Activated CD8-positive, alpha-beta memory T cell treated with anti-CD3 and anti-CD28 coated beads for 24 hours (primary cell): ENCODE measurements at regions not wholly inside any gene's neighbourhood (a gene's known extent, or its start where the extent isn't known, plus 50 kb on each side); places are given as distances from the start of the nearest gene placed in this dataset.
A peak's percentile ranks its signal among the peaks of the same experiment; 100 is the strongest.
"Not testable (repeated sequence)": the region's sequence is repeated elsewhere in the genome, so short reads cannot be mapped to it uniquely, and the experiment has no call there.

Source experiments
- DNase-seq: peaks from one replicate; pipeline ENCODE4 v3.0.0-alpha.2; 2020

DNA sequence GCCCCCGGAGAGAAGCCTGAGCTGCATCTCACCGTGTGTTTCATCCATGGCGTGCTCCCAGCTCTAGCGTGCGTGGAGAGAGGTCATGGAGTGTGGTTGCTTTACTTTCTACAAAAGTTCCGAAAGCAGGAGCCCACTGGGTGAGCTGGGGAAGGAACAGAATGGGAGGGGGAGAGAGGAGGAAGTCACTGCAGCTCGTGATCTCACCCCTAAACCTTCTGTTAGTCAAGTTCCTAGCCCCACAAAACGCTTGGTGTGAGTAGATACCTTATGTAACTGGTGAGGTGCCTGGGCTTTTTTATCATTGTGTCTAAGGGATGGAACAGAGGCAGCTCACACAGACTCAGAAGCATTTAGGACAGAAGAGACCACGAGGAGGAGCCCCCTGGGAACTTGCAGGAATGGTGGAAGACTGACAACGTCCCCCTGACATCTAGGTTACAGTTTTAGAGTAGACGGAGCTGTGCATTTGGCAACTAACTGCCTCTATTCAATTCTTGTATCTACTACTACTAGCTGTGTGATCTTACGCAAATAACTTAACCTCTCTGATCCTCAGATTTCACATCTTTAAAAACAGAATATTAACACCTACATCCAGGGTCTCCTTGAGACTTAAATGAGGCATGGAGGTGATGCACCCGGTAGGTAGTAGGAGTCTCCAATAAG, 123.3 kb downstream of the ARL4C start:
- DNase-seq, result no peak

DNA sequence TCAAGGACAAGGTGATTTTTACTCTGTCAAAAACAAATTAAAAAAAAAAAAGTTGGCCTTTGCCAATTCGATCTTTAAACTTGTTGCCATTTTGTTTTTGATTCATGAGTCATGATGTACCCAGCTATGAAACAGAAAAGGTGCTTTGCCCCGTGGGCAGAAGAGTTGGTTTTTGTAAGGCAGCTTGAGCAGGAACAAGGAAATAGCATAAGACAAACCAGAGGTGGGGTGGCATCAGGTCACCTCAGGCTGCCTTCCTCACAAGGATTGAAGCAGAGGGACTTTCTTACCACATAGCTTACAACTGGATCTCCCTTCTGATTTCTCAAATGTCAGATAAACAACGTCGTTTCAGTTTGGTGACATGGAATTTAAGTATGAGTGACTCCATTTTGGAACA, 123.8 kb downstream of the ARL4C start:
- DNase-seq, result no peak

DNA sequence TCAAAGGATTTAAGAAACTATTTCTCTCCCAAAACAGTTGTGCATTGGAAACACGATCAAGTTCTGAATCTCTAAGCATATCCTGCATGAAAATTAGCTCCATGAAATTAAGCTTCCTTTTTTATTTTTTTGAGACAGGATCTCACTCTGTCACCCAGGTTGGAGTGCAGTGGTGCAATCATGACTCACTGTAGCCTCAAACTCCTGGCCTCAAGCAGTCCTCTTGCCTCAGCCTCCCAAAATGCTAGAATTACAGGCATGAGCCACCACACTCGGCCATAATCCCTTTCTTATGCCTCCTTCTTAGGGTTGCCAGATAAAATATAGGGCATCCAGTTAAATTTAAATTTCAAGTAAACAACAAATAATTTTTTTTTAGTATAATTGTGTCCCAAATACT, 124.4 kb downstream of the ARL4C start:
- DNase-seq, result no peak

DNA sequence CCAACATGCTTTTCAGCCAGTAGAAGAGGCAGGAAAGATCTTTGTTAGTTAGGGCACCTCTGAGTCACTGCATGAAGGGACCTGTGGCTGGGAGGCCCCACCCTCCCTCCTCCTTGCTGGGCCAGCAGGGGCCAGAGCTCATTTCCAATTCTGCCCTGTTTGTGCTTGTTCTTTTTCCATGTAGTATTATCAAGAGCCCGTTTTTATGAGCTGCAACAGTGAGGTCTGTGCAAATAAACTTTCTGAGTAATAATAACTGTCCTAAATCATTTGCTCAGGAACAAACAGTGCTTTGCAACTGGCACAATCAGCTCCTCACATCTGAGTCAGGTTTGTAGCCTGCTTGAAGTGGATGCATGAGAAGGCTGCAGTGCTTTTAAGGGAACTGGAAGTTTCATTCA, 128.0 kb downstream of the ARL4C start:
- DNase-seq, result peak; percentile 72

DNA sequence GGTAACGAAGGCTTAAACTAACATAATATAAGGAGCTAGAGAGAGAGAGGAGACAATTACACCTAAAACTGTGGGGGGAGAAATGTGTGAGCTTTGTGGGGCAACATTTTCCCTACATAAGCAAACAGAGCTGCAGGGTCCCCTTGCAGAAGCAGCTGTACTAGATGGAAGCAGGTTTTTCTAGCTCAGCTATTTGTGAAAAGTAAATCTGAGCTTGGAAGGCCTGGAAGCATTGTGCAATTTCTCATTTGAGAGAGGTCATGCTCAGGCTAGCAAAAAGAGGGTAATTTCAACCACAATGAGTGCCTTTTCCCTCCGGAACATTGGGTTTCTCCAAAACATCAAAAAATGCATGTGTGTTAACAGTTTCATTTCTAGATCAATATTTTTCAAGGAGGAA, 130.0 kb downstream of the ARL4C start:
- no peak for DNase-seq

DNA sequence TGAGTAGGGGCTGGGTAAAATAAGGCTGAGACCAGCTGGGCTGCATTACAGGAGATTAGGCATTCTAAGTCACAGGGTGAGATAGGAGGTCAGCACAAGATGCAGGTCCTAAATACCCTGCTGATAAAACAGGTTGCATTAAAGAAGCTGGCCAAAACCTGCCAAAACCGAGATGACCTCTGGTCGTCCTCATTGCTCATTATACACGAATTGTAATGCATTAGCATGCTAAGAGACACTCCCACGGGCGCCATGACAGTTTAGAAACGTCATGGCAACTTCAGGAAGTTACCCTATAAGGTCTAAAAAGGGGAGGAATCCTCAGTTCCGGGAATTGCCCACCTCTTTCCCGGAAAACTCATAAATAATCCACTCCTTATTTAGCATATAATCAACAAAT, 132.2 kb downstream of the ARL4C start:
- no peak for DNase-seq

DNA sequence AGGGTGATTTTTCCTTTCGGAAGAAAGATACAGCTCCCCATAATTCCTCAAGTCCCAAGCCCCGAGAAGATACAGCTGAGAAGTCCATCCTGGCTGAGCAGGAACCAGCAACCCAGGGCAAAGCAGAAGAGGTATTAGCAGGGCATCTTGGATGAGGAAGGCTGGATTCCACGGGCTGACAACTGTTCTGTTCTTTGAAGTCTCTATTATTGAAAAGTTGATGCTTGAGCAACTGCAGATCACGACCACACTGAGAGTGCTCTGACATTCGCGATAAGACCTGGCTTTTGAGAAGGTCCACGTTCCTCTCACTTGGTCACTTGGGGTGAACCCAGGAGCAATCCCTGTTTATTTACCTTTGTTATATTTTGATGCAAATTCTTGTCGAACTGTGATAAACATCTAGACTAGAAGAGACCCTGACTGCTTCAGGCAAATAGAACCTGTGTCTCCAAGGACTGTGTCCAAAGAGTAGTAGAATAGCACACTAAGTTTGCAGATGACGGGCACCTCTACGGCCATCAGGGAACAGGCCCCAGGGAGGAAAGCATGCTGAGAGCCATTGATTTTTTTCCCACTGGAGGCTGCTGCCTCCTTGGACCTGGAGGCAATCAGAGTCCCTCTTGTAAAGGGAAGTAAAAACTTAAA, 133.1 kb downstream of the ARL4C start:
- no peak for DNase-seq

DNA sequence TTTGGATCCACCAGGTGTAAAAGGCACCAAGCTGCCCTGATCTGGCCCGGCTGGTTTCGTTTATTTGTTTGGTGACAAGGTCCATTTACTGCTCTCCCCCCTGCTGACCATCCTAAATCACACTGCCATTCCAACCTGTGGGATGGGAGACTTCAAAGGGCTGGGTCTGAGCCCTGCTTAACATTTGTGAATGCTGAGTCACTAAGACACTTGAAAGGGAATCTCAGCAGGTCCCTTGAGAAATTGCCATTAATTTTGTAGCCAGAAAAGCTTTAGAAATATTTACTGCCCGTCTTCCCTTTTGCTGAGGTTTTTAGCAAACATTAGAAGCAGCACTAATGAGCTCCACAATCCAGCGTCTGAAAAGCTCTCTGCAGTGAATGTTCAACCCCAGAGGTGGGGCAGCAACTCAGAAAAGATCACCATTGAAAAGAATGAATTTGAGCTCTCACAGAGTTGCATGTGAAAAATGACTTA, 133.8 kb downstream of the ARL4C start:
- no peak for DNase-seq

DNA sequence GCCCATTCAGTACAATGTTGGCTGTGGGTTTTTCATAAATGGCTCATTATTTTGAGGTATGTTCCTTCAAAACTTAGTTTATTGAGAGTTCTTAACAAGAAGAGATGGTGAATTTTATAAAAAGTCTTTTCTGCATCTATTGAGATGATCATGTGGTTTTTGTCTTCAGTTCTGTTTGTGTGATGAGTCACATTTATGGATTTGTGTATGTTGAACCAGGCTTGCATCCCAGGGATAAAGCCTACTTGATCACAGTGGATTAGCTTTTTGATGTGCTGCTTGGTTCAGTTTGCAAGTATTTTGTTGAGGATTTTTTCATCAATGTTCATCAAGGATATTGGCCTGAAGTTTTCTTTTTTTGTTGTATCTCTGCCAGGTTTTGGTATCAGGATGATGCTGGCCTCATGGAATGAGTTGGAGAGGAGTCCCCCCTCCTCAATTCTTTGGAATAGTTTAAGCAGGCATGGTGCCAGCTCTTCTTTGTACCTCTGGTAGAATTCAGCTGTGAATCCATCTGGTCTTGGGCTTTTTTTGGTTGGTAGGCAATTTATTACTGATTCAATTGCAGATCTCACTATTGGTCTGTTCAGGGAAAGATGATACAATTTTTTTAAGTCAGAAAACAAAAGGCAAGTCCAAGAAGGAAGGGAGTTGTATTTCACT, 136.4 kb downstream of the ARL4C start:
- not testable (repeated sequence) for DNase-seq

DNA sequence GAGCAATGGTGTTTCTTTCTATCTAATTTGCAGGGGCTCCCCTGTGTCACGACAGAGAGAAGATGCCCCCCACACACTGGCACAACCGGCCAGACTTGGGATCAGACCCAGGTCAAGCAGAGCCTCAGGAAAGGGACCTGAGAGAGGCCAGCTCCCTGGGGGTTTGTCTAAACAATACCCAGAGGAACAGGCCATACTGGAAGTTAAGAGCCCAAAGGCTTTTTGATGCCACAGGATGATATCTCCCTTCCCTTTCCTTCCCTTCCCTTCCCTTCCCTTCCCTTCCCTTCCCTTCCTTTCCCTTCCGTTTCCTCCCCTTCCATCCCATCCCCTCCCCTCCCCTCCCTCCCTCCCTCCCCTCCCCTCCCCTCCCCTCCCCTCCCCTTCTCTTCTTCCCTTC, 139.2 kb downstream of the ARL4C start:
- no peak for DNase-seq

DNA sequence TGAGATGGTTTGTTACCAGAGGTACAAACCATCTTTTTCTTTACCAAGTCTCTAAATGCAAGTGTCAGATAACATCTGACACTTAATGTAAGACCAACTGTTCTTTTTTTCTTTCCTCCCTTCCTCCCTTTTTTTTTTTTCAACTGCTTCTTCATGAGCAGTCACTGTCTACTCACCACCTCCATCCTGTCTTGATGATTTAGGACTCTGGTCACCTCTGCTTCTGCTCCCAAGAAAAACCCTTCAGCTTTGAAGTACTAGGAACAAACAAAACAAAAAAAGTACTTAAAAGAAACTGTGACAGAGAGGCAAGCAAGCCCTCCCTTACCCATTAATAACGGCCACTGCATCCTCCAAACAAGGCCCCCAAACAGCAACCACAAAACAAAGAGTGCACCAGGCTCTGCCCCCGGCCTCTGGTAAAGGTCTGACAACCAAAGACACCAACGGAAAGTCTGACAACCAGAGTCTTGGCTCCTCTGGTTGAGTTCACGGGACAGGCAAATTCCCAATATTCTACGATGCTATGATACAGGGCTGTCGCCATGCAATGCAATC, 141.0 kb downstream of the ARL4C start:
- no peak for DNase-seq

DNA sequence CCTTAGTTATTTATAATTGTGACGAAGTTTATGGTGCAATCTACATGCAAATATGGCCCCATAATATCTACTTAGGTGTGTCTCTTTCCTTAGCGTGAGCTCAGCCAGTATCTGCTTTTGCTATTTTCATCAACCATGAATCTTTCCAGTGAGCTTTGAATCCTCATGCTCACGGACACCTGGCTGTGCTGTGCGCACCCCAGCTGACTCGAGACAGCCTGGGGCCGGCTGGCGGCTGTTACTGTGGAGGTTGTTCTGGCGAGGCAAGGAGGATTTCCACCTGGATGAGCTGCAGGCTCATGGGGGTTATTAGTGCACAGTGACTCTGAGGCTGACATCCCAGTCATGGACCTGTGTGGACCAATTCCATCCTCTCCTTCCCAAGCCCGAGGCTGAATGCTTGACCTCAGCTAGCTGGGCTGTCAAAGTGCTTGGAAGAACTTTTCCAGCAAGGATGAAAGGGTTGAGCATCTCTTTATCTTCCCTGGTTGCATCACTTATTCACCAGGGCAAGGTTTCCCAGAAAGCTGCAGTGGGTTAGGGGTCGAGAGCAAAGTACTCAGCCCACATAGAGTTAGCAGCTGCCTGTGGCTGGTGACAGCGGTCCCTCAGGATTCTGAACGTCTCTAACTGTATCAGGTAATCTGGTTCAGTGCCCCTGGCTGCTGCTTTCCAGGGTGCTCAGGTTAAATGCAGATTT, 141.7 kb downstream of the ARL4C start:
- peak; percentile 43 for DNase-seq

DNA sequence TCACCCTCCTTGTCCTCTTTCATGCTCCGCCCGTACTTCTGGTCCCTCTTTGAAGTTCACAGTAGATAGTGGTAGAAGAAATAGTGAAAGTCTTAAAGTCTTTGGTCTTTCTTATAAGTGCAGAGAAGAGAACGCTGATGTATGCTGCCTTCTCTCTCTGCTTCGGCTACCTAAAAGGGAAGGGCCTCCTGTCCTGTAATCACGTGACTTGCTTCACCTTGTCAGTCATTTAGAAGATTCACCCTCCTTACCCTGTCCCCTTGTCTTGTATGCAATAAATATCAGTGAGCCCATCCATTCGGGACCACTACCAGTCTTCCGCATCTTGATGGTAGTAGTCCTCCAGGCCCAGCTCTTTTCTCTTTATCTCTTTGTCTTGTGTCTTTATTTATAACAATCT, 144.6 kb downstream of the ARL4C start:
- DNase-seq, result peak; percentile 17

DNA sequence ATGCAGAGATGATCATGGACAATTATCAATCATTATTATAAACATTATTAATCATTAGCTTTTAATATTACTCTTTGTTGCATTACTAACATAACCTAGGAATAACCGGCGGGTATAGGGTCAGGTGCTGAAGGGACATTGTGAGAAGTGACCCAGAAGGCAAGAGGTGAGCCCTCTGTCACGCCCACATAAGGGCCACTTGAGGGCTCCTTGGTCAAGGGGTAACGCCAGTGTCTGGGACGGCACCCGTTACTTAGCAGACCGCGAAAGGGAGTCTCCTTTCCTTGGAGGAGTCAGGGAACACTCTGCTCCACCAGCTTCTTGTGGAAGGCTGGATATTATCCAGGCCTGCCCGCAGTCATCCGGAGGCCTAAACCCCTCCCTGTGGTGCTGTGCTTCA, 145.0 kb downstream of the ARL4C start:
- DNase-seq, result peak; percentile 21

DNA sequence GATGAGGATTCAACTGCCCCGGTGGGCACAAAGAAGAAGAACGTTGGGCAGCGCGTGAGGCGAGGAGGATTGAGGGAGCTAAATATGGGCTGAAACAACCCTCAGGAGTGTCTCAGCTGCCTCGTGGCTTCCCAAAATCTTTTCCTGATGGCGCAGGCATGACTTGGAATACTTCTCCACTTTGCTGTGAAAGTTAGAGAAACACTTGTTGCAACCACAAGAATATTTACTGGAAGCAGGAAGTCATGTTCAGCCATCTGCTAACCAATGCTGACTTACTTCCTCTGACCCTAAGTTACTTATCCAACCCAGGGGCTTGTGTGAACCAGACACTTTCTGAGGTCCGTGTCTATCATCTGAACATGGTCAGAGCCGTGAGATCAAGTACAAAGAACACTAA, 148.8 kb downstream of the ARL4C start:
- DNase-seq, result no peak

DNA sequence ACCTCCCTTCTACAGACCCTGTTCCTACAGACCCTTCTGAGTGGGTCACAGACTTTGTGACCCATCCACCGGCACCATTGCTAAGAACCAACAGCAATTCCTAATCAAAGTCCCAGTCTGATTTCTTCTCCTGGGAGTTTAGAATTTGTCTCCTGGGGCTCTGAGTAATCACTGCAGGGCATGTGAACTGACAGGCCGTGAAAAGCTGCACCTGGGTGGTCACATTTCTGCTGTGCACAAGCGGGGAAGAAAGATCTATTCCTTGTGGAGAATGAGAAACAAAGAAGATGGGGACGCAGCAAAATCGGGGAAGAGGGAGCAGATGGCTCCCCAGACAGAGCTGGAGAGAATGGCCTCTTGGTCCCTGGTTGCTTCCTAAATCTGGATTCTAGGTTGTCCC, 151.0 kb downstream of the ARL4C start:
- DNase-seq, result no peak

DNA sequence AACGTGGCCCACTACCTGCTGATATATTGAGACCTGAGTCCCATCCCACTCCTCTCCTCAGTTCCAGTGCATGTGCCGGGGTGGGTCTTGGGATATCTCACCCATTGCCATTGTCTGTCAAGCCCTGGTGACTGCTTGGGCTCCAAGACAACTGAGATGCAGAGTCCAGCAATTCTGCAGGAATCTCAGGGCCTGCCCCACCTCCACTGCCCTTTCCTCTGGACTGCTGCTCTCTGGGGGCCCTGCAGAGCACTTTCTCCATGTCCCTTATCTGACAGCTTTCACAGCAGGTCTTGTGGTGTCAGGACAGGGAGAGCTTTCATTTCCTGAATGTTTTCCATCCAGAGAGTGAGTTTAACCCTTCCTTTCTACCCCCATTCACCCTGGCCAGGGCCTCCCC, 152.9 kb downstream of the ARL4C start:
- DNase-seq, result no peak

DNA sequence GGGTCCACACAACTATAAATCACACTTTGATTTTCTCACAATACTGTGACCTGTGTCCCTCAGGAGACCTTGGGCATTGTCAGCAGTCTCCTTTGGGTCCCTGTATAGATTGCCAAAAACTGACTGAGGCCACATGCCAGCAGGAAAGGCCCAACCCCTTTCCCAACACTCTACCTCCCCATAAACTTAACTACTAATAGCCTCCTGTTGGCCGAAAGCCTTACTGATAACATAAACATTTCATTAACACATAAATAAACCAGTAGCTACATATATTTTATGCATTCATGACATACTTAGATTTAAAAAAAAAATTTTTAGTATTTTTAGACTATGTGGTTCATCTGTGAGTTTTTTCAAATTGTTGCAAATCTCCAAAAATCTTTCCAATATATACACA, 153.5 kb downstream of the ARL4C start:
- no peak for DNase-seq

DNA sequence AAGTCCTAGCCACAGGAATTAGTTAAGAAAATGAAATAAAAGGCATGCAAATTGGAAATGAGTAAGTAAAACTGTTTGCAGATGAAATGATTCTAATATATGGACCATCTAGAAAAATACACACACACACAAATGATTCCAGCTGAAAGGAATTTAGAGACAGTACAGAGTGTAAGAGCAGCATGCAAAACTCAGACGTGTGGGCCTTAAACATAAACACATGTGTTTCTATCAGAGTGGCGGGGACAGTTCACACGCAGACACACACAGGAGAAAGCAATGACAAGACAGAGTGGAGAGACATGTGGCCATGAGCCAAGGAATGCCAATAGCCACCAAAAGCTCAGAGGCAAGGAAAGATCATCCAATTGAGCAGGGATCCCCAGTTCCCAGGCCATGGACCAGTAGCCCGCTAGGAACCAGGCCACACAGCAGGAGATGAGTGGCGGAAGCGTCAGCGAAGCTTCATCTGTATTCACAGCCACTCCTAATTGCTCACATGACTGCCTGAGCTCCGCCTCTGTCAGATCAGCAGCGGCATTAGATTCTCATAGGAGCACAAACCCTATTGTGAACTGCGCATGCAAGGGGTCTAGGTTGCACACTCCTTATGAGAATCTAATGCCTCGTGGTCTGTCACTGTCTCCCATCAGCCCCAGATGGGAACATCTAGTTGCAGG, 155.4 kb downstream of the ARL4C start:
- DNase-seq, result no peak

DNA sequence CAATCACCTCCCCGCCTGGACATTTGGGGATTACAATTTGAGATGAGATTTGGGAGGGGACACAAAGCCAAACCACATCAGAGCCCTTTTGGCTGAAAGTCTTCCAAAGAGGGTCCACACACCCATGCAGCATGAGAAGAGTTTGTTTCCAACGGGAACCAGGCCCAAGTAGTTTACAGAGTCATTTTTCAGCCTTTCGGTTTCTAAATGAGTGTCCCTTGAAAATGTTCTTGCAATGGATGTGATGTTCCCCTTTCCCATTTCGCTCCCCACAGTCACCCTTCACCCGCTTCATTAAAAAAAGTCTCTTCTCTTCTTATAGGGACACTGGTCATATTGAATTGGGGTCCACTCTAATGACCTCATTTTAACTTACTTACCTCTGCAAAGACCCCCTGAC, 157.4 kb downstream of the ARL4C start:
- DNase-seq, result no peak

DNA sequence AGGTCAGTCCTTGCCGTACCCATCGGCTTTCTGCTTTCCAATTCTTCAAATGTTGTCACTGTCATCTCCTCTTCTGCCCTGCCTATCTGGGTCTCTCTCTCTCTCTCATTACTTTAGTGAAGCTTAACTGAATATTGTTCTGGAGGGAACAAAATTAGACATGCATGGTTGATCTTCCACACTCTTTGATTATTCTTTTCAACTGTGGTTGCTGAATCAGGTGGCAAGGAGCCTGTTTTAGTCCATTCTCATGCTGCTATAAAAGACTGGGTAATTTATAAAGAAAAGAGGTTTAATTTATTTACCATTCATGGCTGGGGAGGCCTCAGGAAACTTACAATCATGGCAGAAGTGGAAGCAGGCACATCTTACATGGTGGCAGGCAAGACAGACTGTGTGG, 157.9 kb downstream of the ARL4C start:
- no peak for DNase-seq

DNA sequence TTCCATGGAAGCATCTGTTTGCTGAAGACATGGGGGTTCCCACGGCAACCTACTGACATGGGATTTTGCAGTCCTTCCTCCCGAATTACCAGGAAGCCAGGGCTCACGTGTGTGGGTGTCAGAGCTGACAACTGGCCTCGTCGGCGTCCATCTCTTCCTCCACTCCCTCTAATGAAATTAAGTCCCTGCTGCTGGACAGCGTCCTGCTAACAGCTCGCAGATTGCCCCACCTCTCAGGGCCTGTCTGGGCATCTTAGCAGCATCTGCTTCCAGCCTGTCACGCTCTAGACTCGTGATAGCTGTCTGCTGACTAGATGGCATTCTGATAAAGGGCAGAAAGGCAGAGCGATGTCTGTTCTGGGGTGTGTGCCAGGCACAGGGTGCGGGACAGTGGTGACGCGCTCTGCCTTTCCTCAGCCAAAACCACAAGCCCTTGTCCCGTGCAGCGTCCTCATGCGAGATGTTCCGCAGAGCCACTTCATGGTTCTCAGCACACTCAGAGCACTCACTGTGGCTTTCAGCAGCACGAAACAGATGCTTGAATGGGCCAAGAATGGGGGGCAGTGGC, 161.1 kb downstream of the ARL4C start:
- DNase-seq, result peak; percentile 69
